NCI-H2196 (cell line): ENCODE measurements at regions not wholly inside any gene's neighbourhood (a gene's known extent, or its start where the extent isn't known, plus 50 kb on each side); places are given as distances from the start of the nearest gene placed in this dataset.

ENCODE experiments used
- DNase-seq: peaks from one replicate; lab custom pipeline; 2025; ENCODE audit not compliant: unreplicated experiment; lab: John Stamatoyannopoulos, UW

DNA sequence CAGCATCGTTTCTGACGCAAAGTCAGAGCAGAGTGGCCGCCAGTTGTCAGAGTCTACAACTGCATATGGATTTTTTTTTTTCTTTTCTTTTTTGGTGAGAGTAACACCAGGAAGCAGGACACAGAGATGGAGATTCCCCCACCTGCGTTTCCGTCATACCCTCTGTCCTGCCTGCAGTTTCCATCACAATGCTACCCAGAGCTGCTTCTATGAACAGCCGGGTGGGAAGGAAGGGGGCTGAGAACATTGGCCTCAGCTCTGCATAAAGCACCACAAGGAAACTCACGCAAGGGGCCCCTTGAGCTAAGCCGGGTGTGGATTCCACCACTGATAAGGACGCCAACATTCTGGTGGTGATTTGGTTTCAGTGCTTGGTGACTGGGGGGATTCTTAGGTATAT is 183.5 kb upstream of the AFDN start:
- no peak for DNase-seq

DNA sequence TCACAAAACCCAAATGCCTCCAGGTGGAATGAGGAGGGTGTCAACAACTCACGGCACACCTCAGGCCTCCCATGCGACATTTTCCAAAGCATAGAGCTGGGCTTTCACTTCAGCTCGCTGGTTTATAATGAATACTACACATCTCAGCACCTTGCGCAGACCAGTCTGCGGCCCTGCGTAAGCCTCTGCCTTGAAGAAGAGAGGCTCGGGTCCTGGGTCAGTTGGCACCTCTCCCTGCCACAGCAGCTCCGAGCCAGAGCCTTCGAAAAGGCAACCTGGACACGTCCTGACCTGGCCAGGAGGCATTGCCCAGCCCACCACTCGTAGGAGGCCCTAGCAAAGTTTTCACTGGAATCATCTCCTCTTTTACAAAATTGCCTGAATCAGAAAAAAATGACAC is 183.0 kb upstream of the AFDN start:
- DNase-seq: no peak

DNA sequence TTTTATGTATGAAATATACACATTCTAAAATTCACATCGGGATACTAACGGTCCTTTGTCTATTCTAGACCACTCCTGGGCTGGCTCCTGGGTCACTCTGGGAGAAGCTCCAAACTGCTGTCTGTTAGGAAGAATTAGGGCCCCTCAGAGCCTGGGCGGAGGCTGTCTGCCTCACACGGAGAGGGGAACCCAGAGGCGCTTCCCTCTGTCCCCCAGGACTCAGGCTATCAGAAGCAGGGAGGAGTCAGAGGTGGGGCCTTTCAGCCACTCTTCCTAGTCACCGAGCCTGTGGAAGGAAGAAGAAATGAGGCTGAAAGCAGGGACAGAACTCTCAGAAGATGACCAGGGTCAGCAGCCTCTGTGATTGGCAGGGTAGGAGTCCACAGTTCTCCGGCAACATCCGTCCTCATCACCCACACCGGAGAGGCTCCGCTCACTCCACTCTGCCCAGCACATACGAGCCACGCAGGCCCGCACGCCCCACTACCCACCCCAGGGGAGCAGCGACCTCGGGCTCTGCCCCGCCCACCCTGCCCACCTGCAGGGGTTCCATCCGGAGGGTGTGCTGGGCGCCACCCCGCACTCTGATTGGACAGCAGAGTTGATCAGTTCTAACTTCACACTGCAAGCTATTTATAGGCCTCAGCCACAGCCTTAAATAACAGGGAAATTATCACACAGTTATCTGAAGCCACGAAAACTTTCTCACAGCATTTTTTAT is 182.1 kb upstream of the AFDN start:
- no peak for DNase-seq

DNA sequence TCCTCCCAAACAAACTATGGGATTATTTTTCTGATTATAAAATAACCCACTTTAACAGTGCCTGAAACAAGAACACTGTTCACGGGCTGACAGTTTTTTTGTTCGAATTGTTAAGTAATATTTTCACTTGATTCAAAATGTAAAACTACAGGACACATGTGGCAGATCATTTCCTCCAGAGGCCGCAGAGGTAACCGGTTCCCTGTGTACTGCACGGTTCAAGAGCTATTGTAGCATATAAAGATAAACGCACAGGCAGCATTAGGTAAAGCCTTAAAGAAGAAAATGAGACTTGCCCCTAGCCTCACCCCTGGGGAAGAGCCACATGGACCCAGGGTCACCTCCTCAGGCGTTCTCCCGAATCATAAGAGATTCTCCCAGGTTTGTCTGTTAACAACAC is 181.3 kb upstream of the AFDN start:
- no peak for DNase-seq

DNA sequence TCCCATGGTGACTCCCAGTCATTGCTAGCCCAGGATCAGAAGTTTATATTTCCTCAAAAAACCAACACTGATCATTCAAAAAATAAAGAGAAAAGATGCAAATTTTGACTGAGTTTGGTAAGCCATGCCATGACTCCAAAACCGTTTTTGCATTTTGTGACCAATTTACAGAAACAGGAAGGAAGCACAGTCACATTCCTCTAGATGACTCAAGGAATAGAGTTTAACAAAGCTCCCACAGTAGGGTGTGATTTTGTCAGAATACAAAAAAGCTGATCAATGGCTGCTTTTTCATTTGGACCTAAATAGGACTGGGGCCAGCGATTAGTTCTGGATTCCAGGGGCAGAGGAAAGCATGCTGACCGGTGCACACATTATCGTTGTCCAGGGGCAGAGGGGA is 179.4 kb upstream of the AFDN start:
- DNase-seq: no peak

DNA sequence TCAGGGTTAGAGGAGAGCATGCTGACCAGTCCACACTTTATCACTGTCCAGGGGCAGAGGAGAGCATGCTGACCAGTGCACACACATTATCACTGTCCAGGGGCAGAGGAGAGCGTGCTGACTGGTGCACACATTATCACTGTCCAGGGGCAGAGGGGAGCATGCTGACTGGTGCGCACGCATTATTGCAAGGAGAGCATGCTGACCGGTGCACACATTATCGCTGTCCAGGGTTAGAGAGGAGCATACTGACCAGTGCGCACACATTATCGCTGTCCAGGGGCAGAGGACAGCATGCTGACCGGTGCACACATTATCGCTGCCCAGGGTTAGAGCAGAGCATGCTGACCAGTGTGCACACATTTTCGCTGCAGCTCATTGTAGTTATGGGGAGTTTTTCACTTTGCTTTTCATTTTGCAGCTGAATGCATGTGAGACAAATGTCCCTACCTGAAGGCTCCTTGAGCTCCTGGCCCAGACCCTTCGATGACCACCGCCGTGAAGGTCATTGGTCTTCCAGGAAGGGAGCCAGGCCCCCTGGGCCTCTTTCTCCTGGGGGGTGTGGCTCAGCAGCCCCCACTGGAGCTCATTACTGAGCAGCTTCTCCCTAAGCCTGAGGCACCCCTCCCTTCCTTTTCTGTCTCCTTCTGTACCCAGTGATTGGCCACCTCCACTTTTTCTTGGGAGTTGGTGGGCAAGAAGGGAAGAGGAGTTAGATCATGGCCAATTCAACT is 178.8 kb upstream of the AFDN start:
- no peak for DNase-seq

DNA sequence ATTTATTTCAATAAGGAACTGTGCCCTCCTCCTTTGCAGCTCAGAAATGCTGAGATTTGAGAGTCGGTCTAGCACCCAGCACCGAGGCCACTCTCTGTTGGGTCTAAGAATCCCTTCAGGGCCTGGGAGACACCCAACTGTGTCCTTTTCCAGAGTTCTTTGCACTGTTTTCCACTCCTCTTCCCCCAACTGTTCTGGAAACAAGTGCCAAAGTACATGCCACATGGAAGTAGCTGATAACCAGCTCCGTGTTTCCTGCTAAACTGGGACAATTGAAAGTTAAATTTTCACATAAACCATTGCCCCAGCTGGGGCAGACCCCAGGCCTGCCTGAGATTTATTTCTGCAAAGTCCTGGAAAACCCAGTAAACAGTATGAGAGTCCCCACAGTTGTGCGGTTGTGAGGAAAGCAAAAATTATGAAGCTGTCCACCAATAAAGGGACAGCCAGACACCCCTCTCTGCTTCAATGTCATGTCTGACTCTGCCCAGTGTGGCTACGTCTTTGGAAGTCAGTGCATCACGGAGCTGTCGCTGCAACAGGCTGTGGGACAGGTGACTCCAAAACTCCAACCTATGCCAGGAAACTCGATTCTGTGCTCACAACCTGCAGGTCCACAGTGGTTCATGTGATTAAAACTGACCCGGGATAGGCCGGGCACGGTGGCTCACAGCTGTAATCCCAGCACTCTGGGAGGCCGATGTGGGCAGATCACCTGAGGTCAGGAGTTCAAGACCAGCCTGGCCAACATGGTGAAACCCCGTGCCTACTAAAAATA is 178.0 kb upstream of the AFDN start:
- no peak for DNase-seq

DNA sequence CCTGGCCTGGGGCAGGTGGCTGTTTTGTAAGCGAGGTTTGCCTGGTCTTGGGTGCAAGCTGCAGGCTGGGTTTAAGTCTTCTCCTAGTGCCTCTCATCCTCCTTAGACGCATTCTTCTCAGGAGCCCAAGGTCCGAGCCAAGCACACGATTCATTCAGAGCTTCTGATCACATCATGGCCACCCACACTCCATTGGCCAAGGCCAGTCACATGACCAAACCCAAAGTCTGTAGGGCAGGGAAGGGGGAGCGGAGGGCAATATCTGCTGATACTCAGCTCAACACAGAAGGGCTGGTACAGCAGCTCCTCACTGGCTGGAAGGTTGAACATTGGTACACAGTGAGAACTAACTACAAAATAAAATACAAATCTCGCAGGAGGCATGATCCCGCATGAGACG is 177.2 kb upstream of the AFDN start:
- no peak for DNase-seq

DNA sequence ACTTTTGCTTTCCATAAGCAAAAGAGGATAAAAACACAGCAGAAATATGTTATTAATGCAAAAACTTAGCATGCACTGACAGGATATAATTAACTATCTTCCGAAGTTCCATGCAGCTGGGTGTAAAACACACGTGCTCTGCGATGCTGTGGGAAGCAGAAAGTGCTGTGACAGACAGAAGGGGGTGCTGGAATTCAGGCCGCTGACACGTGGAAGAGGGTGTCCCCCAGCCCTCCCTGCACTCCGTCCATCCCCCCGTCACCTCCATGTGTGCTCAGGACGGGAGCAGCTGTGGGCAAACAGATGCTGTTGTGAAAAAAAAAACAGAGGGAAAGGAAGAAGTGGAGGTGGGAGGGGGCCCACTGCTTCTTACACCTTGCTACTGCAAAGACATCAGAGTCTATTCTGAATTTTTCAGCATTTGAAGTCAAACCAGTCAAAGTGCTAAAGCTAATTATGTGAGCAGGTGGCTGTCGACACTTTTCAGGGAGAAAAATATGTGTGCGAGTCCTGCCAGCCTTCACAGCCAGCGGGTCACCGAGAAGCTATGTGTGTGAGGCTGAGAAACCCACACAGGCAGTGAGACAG is 175.9 kb upstream of the AFDN start:
- no peak for DNase-seq

DNA sequence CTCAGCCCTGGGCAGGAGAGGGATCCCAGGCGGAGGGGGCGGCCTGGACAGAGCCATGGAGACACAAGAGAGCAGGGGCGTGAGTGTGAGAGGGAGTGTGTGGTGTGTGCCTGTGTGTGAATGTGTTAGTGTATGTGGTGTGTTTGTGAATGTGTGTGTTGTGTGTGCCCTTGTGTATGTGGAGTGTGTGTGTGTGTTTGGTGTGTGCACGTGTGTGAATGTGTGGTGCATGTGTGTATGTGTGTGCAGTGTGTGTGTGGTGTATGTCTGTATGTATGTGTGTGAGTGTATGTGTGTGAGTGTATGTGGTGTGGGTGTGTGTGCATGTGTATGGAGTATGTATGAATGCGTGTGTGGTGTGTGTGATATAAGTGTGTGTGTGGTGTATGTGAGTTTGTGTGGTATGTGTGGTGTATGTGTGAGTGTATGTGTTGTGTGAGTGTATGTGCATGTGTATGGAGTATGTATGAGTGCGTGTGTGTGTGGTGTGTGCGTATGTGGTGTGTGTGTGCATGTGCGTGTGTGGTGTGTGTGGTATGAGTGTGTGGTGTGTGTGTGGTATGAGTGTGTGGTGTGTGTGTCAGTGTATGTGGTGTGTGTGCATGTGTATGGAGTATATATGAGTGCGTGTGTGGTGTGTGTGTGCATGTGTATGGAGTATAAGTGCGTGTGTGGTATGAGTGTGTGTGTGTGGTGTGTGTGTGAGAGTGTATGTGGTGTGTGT is 175.2 kb upstream of the AFDN start:
- no peak for DNase-seq

DNA sequence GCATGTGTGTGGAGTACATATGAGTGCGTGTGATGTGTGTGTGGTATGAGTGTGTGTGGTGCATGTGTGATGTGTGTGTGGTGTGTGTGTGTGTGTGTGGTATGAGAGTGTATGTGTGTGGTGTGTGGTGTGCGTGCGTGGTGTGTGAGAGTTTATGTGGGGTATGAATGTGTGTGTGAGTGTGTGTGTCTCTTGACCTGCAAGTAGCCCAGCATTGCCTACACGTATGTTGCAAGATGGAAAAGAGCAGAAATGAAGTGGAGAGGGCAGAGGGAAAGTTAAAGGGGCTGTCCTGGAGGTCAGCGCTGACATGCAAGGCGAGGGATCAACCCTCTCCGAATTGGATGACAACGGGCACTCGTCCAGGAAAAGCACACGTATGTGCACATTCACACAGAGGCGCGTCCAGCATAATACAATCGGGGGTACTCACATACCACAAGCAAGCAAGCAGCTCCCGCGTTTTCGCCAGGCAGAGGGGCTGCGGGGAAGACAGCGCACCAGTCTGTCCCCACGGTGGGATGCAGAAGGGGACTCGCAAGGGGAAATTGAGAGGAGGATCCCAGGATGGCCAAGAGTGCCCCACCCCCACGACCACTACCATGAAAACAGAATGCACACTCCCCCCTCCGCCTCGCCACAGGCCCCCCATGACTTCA is 174.5 kb upstream of the AFDN start:
- no peak for DNase-seq

DNA sequence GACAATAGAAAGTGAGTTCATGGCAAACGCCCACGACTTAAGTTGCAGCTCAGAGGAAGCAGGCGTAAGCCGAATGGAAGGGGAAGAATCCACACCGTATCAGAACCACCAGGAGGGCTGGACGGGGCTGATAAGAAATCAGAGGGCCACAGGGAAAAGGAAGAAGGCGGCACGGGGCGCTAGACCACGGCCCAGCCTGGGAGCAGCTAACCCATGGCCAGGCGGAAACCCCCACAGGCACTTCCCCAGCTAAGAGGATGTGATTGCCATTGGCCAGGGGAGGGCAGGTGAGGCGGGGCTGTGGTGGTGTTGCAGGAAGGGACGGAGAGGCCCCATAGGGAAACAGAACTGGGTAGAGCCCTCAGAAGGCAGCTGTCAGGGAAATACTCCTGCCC is 174.0 kb upstream of the AFDN start:
- no peak for DNase-seq

DNA sequence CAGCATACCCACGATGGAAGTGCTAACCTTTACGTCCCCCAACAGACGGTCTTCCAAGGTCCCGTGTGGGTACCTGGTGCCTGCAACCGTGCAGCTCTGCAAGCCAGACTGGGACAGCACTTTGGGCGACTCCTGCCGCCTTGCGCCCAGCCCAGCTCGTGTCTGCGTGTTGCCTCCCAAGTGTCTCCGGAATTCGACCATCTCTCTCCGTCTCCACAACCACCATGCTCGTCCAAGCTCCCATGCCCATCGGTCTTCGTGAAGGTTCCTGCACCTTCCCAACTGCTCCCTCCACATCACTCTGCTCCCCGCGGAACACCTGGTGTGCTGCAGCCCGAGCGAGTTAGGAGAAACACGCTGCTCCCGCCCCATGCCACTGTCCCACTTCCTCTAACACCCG is 173.2 kb upstream of the AFDN start:
- DNase-seq: no peak

DNA sequence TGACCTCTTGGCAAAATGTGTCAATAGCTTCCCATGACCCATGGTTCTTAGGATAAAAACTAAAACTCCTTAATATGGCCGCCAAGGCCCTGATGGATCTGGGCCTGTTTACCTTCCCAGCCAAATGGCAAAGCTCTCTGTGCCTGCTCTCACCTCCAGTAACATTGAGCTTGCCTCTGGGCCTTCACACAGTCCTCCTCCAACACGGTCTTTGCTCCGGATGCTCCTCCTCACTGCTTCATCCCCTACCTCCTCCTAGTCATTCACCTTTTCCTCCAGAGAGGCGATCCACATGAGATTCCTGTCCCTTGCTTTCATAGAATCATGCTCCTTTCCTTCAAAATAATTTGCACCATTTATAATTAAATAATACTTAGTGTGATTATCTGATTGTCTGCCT is 172.3 kb upstream of the AFDN start:
- DNase-seq: no peak

DNA sequence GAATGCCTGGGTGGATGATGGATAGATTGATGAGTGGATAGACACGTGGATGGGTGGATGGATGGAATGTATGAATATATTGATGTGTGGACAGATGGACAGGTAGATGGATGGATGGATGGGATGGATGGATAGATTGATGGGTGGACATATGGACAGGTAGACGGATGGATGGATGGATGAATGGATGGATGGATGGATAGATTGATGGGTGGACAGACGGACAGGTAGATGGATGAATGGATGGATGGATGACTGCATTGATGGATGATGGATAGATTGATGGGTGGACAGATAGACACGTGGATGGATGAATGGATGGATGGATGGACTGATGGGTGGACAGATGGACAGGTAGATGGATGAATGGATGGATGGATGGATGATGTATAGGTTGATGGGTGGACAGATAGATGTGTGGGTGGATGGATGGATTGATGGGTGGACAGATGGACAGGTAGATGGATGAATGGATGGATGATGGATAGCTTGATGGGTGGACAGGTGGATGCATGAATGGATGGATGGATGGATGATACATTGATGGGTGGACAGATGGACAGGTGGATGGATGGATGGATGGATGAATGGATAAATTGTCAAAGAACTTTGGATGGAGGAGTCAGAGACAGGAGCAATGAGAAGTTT is 171.4 kb upstream of the AFDN start:
- DNase-seq: no peak

DNA sequence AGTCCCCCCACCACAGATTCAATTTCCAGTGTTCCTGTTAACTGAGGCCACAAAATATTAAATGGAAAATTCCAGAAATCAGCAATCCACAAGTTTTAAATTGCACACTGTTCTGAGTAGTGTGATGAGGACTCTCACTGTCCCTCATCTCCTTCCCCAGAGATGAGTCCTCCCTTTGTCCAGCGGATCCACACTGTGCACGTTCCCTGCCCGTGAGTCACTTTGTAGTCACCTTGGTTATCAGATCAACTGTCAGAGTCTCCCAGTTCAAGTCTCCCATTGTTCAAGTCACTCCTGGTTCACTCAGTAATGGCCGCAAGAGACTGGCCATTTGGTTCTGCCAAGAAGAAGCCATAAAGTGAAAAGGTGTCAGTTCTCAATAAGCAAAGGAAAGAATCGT is 168.6 kb upstream of the AFDN start:
- no peak for DNase-seq

DNA sequence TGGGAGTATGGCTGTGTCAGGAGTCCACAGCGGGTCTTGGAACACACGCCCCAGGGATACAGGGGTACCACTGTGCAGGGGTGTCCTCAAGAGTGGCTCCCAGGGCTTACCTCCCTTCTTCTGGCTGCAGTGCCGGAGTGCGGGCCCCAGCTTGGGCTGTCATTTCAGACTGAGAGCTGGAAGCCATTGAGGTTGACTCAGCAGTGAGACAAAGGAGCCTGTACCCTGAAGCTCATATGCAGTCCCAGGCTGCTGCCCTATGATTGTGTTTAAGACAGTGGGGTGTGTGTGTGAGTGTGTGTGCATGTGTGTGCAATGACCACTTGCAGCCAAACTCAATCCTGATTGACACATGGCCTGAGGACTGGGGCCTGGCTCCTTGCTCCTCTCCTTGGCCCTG is 167.7 kb upstream of the AFDN start:
- no peak for DNase-seq

DNA sequence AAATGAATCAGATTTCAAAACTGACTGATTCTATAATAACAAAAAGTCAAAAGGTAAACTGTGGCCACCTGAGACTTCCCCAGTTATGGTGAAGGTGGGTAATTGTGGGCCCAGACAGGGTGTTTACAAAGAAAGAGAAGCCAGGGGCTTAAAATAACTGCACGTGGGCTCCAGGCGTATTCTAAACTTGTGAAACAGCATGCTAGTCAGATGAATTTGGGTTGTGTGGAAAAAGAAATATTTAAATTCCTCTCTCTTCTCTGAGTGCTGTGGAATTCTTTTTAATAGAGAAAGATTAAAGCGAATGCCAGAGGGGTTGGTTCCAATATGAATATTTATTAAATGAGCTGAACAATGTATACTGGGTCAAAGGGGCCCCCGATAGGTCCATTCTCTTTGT is 166.3 kb upstream of the AFDN start:
- DNase-seq: no peak

DNA sequence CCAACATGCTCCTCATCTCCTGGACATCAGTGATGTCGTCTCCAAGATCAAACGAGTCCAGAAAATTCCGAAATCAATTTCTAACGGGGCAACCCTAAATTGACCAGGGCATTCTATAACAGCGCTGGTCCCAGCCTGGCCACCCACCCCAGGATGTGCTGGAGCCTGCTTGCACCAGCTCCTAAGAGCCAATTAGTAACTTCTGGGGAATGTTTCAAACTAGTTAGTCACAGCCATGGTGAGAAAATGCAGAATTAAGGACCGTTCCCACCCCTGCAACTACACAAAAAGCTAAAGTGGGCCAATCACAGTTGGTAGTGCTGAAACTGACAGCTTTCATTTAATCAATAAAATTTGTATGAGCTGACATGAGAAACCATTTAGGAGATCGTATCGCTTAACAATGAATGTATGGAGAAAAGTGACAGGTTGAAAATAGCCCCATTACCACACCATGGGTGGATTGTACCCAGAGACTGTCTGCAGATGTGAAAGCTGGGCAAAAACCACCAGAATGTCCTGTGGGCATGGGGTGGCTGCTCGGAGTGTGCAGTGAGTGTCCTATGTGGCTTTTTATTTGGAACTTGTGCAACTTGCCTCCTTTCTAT is 165.7 kb upstream of the AFDN start:
- DNase-seq: no peak

DNA sequence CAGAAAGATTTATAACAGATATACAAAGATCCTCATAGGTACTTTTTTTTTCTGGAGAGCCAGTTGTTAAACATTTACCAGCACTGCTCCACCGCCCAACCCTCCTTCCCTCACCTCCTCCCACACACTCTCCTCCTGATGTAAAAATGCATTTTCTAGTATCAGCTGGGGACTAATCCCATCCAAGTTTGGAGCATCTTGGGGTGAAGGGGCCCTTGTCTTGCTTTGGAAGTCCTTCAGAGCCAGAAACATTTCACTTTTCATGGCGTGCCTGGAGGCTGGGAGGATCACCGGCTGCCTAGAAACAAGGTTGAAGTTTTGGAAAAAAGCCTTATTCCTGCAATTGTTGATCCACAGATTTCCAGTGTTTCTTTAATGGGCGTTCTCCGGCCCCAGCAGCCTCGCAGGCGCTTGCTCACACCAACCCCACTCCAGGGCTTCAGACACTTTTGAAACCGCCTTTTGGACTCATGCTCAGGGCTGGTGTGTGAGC is 165.1 kb upstream of the AFDN start:
- no peak for DNase-seq
